GM23338 (cell line): ENCODE measurements at regions not wholly inside any gene's neighbourhood (a gene's known extent, or its start where the extent isn't known, plus 50 kb on each side); places are given as distances from the start of the nearest gene placed in this dataset.

Experiments
- CREB1 ChIP-seq: fragments of 250-450 bp; sonication (Bioruptor Pico); IDR thresholded peaks from 2 replicates; pipeline ENCODE4 v1.5.0; 2020; ENCODE audit warnings: low read depth, mild to moderate bottlenecking, moderate library complexity
- CTCF ChIP-seq, 2 experiments: fragments of 200-600 bp in 1 of 2; sonication (generic) in 1 of 2; conservative IDR thresholded peaks; 2 replicates each; pipeline versions ENCODE4 v1.5.1 to v1.6.1; 2016 to 2017; ENCODE audit warnings: antibody characterized with exemption in 2 of 2, low read depth in 2 of 2, mild to moderate bottlenecking in 2 of 2, moderate library complexity in 1 of 2
- ETS1 ChIP-seq: IDR thresholded peaks from 2 replicates; pipeline ENCODE4 v1.6.1; 2016; ENCODE audit warnings: antibody characterized with exemption
- EZH2 ChIP-seq: fragments of 200-600 bp; sonication (generic); IDR thresholded peaks from one replicate; pipeline ENCODE4 v1.8.0; 2017; ENCODE audit warnings: antibody characterized with exemption, mild to moderate bottlenecking, low read depth; ENCODE audit not compliant: unreplicated experiment
- EZH2phosphoT487 ChIP-seq: fragments of 200-600 bp; sonication (generic); IDR thresholded peaks from one replicate; pipeline ENCODE4 v1.8.1; 2018; ENCODE audit warnings: antibody characterized with exemption; ENCODE audit not compliant: unreplicated experiment
- JUNB ChIP-seq: IDR thresholded peaks from one replicate; pipeline ENCODE4 v1.6.1; 2016; ENCODE audit warnings: antibody characterized with exemption; ENCODE audit not compliant: unreplicated experiment
- NANOG ChIP-seq: IDR thresholded peaks from 2 replicates; pipeline ENCODE4 v1.6.1; 2016; ENCODE audit warnings: antibody characterized with exemption, borderline replicate concordance
- POLR2AphosphoS5 ChIP-seq: IDR thresholded peaks from 2 replicates; pipeline ENCODE4 v1.6.1; 2016; ENCODE audit warnings: antibody characterized with exemption, low read depth
- ZNF114 ChIP-seq: fragments of 250-450 bp; sonication (Bioruptor Pico); IDR thresholded peaks from 2 replicates; pipeline ENCODE4 v1.5.0; 2020; ENCODE audit warnings: mild to moderate bottlenecking, moderate library complexity
- ZNF331 ChIP-seq: fragments of 250-450 bp; sonication (Bioruptor Pico); IDR thresholded peaks from 2 replicates; pipeline ENCODE4 v1.5.0; 2020; ENCODE audit warnings: low read depth, mild to moderate bottlenecking, moderate library complexity
- ZNF462 ChIP-seq: fragments of 250-450 bp; sonication (Bioruptor Pico); IDR thresholded peaks from 2 replicates; pipeline ENCODE4 v1.5.0; 2020; ENCODE audit warnings: mild to moderate bottlenecking, moderate library complexity
- TF ChIP-seq, protein P1 (sequence below): IDR thresholded peaks from one replicate; pipeline ENCODE4 v1.6.1; 2018; ENCODE audit warnings: antibody characterized with exemption; ENCODE audit not compliant: unreplicated experiment

GRCh38 chr13:39249982-39250381 lies 211.7 kb downstream of the NHLRC3 start:
- TF ChIP-seq CTCF (conservative IDR thresholded peaks at IDR 0.05; ENCODE audit: low read depth in 2 of 2): no peak
- no peak for TF ChIP-seq CREB1
- TF ChIP-seq EZH2phosphoT487: no peak
- TF ChIP-seq POLR2AphosphoS5: no peak
- TF ChIP-seq ZNF114 (CRISPR knock-in tag): no peak
- TF ChIP-seq, protein P1, sequence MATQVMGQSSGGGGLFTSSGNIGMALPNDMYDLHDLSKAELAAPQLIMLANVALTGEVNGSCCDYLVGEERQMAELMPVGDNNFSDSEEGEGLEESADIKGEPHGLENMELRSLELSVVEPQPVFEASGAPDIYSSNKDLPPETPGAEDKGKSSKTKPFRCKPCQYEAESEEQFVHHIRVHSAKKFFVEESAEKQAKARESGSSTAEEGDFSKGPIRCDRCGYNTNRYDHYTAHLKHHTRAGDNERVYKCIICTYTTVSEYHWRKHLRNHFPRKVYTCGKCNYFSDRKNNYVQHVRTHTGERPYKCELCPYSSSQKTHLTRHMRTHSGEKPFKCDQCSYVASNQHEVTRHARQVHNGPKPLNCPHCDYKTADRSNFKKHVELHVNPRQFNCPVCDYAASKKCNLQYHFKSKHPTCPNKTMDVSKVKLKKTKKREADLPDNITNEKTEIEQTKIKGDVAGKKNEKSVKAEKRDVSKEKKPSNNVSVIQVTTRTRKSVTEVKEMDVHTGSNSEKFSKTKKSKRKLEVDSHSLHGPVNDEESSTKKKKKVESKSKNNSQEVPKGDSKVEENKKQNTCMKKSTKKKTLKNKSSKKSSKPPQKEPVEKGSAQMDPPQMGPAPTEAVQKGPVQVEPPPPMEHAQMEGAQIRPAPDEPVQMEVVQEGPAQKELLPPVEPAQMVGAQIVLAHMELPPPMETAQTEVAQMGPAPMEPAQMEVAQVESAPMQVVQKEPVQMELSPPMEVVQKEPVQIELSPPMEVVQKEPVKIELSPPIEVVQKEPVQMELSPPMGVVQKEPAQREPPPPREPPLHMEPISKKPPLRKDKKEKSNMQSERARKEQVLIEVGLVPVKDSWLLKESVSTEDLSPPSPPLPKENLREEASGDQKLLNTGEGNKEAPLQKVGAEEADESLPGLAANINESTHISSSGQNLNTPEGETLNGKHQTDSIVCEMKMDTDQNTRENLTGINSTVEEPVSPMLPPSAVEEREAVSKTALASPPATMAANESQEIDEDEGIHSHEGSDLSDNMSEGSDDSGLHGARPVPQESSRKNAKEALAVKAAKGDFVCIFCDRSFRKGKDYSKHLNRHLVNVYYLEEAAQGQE: no peak
- no peak for TF ChIP-seq EZH2
- no peak for TF ChIP-seq ZNF331
- TF ChIP-seq JUNB: no peak
- no peak for TF ChIP-seq ETS1
- TF ChIP-seq NANOG: no peak
- no peak for TF ChIP-seq ZNF462 (CRISPR knock-in tag)
